ENCODE measurements at regions not wholly inside any gene's neighbourhood (a gene's known extent, or its start where the extent isn't known, plus 50 kb on each side); places are given as distances from the start of the nearest gene placed in this dataset.

DNA sequence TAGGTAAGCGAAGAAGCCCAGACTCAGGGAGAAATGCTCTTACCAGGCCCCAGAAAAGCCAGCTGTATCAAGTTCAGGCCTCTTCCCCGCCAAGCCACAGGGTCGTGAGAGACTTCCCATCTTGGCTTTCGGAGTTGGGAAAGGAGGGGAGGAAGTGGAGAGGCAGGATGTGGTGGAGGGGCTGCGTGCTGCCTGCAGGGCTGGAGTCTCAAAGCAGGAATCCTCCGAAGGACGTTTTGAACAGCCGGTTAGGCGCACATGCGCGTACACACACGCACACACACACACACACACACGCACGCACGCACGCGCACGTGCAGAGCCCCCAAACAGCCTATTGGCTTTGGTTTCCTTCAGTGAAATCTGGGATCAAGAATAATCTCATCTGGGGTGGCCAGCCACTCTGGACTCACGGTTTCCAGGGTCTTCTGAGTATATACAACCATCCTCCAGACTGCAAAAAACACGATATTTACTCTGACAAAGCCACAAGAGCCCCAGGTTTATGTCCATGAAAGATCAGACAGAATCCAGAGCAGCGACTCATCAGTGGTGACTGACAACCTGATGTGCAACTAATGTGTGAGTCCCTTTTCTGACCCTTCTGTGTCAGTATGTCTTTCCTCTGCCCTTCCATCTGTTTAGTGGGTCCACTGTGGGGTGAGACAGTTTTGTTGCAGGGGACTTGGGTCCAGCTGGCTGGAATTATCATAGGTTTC, 115.0 kb upstream of the ZNF438 start:
- ATAC-seq: peak; percentile 60

DNA sequence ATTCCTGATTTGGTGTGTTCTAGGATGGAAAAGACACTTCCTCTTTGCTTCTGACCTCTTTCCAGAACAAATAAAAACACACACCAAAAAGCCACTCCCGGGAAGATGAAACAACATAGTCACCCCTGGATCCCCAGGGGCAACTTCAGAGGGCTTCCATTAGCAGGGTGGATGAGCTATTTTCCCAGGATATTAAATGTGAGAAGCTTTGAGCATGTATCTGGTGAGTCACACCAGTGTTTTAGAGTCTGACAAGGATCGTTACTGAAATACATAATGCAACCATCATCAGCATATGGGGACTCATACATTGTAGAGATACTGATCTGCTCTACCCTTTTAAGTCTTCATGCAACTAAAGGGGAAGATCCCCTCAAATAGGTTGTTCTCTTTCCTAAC, 115.5 kb upstream of the ZNF438 start:
- peak; percentile 84 for ATAC-seq
- no peak for DNase-seq

More for the DNA sequence above, 115.0 kb upstream of the ZNF438 start:
- no peak for DNase-seq

DNA sequence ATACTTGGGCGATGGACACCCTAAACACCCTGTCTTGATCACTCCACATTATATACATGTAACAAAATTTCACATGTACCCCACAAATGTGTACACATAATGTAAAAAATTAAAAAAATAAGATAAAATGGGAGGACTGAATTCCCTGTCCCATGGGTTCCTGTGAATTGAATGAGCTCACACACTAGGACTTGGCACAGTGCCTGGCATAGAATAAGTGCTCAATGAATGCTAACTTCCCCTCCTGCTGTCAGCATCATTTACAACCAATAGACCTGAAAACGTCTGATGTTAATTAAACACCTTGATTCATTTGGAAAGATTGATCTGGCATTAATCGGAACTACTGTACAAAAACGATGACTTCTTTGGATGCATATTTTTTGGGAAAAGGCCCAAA, 117.3 kb upstream of the ZNF438 start:
- DNase-seq: no peak
- no peak for ATAC-seq

GRCh38 chr10:31149835-31150512, 118.3 kb upstream of the ZNF438 start:
- DNase-seq: no peak
- no peak for ATAC-seq

DNA sequence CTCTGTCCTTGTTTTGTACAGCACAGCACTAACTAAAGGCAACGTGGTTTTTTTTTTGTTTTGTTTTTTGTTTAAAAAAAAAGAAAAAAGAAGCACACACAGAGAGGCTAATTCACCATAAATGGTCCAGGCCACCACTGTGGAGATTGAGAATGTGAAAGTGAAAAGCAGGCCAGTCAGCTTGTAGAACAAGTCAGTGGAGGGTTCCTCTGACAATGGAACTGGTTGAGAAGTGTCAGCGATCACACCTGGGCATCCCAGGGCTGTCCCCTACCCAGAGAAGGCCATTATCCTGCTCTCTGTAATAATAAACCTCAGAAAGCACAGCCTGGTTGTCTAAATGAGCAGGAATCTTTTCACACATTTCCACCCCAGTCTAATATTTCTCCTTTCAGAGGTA, 119.6 kb upstream of the ZNF438 start:
- ATAC-seq: no peak

DNA sequence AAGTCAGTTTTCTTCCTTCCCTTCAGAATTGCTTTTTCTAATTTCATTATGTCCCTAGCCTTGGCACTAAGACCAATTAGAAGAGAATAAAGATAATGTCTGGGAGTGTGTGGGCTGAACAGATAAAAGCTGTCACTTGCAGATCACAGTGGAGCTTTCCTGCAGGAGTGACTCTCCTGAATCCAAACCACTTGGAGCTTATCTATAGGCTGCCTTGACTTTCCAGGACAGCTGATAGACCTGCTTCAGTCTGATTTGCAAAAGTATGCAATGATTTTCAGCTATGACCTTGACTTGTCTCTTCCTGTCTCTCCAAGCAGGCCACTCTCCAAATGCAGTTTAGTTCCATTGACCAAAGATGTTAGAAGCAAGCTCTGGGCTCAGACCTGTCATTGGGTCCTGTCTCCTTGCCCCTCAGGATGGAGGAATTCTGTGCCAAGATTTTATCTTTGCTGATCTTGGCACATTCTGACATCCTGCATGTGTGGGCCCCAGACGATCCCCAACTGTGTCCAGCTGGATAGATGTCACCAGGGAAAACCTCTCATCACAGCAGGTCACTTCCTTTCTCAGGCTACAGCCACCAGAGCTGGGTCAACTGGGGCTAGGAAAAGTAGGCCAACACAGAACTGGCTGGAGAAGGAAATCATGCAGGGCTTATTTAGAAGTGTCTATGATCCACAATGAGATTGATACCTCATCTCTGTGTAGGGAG, 120.9 kb upstream of the ZNF438 start:
- no peak for ATAC-seq
- DNase-seq: no peak

More for the DNA sequence above, 119.6 kb upstream of the ZNF438 start:
- DNase-seq: no peak

DNA sequence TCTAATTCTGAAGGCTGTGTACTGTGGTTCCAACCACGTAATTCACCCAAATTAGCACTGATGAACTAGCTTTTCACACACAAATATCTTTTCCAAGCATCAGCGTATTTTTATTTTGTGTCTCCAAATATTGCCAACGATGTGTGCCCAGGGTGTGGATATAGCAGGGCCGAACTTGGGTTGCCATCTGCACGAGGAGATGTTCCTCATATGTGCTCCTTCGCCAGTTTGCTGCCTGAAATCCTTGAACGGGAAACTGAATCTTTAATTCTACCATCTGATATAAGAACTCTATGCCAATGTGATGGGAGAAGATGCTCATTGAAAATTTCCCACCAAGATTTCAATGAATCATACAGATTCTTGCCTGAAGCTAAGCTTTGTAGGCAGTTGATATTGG, 121.5 kb upstream of the ZNF438 start:
- no peak for DNase-seq
- no peak for ATAC-seq

GRCh38 chr10:31153692-31154091, 122.0 kb upstream of the ZNF438 start:
- no peak for DNase-seq
- ATAC-seq: peak; percentile 46

GRCh38 chr10:31154996-31155395, 123.3 kb upstream of the ZNF438 start:
- ATAC-seq (no peak), DNase-seq (no peak)

DNA sequence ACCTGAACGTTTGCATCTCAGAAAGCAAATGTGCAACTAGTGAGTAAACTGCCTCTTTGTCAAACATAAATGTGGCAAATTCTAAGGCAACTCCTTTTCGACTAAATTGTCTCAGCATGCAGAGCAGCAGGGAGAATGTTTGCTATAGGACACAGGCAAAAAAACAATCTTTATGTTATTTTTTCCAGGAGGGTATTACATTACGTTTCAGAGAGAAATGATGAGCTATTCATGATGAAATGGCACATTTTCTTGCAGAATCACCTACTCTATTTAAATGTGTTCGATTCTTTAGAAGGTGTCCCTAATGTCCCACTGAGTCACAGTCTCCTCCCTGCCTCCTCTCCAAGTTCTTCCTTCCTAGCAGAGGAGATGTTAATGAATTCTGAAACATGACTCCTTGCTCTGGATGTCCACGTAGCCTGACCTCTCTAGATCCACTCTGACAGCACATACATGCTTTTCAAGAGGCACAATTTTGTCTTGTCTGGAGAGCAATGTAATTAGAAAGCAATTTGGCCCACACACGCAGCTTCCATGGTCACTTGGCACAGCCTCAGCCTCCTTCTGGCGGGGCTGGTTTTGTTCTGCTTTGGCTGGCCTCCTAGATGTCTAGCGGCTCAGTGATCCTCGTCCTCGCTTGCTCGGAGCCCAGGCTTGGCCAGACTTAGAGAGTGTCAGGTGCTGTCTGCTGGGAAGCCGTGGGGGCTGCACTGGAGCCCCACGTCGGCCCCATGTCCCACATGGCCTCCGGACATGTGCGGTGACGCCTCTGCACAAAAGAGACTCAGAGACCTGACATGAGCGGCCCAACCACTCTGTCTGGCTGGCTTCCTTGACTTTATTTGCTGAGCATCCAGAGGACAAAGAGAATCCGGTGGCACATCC, 125.7 kb upstream of the ZNF438 start:
- no peak for ATAC-seq
- DNase-seq: no peak

DNA sequence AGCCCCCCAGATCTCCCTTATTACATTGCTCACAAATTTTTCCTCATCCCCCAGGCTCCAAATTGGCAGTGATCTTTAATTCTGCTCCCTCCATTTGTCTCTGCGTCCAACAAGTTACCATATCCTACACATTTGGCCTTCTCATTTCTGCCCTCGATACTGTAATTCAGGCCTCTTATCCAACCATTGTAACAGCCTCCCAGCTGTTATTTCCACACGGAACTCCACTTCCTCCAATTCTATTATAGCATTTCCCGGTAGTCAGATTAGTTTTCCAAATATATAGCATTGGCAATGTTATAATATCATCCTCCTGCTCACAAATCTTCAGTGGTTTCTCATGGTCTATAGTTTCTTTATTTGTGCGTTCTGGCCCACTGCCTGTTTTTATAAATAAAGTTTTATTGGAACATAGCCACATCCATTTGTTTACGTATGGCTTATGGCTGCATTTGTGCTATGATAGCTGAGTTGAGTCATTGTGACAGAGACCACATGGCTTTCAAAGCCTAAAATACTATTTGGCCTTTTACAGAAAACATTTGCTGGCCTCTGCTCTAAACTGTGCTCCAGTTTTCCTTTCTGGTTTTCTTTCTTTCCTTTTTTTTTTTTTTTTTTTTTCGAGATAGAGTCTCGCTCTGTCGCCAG, 126.5 kb upstream of the ZNF438 start:
- DNase-seq (no peak), ATAC-seq (no peak)

GRCh38 chr10:31166606-31167005, 134.9 kb upstream of the ZNF438 start:
- DNase-seq (no peak), ATAC-seq (no peak)

DNA sequence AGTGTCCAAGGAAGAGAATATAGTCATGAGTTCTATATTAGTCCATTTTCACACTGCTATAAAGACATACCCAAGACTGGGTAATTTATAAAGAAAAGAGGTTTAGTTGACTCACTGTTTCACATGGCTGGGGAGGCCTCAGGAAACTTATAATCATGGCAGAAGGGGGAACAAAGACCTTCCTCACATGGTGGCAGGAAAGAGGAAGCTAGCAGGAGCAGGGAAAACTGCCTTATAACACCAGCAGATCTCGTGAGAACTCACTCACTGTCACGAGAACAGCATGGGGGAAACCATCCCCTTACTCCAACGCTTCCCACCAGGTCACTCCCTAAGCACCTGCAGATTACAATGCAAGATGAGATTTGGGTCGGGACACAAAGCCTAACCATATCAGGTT, 139.0 kb upstream of the ZNF438 start:
- DNase-seq: no peak
- ATAC-seq: no peak

DNA sequence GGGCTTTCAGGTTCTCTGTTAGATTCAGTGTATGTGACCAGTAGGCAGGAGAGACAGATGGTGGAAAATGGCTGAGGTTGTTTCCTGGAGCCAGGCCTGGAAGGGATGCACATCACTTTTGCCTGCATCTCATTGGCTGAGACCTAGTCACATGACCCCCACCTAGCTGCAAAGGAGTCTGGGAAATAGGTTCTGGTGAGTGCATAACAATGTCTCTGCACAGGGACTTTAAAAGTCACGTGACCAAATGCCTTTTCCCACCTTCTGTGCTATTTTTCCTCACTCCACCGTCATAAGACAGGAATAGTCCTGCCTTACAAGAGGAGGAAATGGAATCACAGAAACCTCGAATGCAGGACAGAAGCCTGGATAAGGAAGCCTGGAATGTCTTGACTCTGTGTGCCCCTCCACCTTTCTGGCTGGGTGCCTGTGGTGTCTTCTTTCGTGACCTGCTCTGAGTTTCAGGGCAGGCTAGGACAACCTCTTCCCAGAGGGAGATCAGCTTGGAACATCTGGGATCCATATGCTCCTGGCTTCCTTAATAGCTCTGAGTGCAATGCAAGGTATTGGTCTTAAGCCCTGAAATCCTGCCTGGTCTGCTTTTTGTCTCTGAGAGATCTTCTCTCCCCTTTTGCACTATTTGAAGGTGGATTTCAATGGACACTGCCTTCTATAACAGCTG, 139.9 kb upstream of the ZNF438 start:
- DNase-seq (no peak), ATAC-seq (no peak)

GRCh38 chr10:31172925-31173324, 141.3 kb upstream of the ZNF438 start:
- ATAC-seq: no peak
- DNase-seq: no peak

DNA sequence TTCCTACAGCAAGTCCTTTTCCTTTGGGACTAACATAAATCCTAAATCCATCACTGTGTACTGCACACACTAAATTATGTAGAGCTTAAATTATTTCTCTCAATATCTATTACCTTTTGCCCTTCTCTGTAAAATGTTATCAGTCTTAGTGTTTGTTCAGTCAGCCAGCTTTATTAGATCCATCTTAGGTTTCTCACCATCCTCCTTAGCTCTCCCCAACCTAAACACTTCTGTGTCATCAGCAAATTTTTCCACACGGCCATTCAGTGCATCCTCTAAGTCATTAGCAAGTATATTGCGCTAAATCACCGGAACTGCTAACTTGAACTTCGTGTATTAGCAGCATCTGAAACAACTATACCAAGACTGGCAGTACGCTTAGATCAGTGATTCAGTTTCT, 142.1 kb upstream of the ZNF438 start:
- ATAC-seq: no peak
- no peak for DNase-seq

- no peak for DNase-seq
- ATAC-seq: no peak
Observed at GRCh38 chr10:31179091-31179680, 139.8 kb upstream of the ZEB1 start.

GRCh38 chr10:31186225-31187000, 132.6 kb upstream of the ZEB1 start:
- no peak for ATAC-seq
- DNase-seq: no peak

DNA sequence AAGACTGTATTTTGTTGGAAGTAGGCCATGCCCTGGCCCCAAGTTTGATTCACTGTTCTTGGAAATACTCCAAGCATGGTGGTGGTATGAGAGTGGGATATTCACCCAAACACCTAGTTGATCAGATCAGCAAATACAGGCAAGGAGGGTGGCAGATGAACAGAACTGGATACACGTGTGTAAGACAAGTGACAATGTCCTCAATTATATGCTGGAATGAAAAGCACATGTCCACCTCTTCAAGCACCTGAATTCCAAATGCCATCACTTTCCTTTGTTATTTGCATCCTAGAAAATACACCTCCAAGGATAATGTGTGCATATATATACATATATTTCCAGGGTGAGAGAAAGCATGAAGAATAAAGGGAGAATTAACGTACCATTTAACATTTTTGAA, 131.8 kb upstream of the ZEB1 start:
- ATAC-seq (no peak), DNase-seq (no peak)

DNA sequence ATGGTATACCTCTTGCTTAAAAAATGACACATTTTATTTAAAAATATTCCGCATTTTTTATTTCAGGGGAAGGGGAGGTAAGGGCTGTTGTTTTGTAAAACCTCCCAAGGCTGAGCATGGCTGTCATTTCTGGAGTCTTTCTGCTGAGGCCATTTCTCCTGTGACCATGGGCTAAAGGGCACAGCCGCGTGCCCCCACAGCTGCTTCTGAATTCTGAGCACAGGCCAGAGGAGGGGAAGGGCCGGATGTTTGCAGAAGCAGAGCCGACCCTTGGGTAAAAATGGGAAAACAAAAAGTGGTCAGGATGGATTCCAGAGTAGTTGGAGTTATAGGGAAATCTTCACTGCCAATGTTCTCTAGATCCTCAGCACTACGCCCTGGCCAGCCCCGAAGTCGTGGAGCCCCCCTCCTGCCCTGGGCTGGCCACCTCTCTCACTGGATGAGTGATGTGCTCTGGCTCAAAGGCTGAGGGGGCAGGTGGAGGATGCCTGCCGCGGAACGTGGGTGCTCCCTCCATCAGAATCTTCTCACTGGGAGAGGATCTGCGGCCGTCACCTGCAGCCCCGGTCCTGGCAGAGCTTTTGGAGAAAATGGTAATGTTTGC, 131.3 kb upstream of the ZEB1 start:
- no peak for ATAC-seq
- DNase-seq: no peak
